Loucy (cell line): ENCODE measurements at regions not wholly inside any gene's neighbourhood (a gene's known extent, or its start where the extent isn't known, plus 50 kb on each side); places are given as distances from the start of the nearest gene placed in this dataset.

Experiments used
- EZH2phosphoT487 ChIP-seq: fragments of 200-600 bp; IDR thresholded peaks from 2 replicates; pipeline ENCODE4 v1.6.1; 2018; ENCODE audit warnings: antibody characterized with exemption, mild to moderate bottlenecking, moderate library complexity, borderline replicate concordance
- TF ChIP-seq, protein P1 (sequence below): fragments of 200-600 bp; sonication (generic); conservative IDR thresholded peaks from 2 replicates; pipeline ENCODE4 v1.5.1; 2014; ENCODE audit warnings: mild to moderate bottlenecking, antibody characterized with exemption, low read length

- TF ChIP-seq, protein P1, sequence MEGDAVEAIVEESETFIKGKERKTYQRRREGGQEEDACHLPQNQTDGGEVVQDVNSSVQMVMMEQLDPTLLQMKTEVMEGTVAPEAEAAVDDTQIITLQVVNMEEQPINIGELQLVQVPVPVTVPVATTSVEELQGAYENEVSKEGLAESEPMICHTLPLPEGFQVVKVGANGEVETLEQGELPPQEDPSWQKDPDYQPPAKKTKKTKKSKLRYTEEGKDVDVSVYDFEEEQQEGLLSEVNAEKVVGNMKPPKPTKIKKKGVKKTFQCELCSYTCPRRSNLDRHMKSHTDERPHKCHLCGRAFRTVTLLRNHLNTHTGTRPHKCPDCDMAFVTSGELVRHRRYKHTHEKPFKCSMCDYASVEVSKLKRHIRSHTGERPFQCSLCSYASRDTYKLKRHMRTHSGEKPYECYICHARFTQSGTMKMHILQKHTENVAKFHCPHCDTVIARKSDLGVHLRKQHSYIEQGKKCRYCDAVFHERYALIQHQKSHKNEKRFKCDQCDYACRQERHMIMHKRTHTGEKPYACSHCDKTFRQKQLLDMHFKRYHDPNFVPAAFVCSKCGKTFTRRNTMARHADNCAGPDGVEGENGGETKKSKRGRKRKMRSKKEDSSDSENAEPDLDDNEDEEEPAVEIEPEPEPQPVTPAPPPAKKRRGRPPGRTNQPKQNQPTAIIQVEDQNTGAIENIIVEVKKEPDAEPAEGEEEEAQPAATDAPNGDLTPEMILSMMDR: no peak
- TF ChIP-seq EZH2phosphoT487: no peak
These were observed 67.8 kb upstream of the POLG start for GRCh38 chr15:89402518-89402805.
